HepG2 (cell line): ENCODE measurements at regions not wholly inside any gene's neighbourhood (a gene's known extent, or its start where the extent isn't known, plus 50 kb on each side); places are given as distances from the start of the nearest gene placed in this dataset.

ENCODE experiments used
- ATAC-seq: fragments of 200-7000 bp; cut with Tn5 transposase; 3 replicates; pipeline ENCODE4 v1.9.1; 2020; ENCODE audit warnings: mild to moderate bottlenecking, moderate library complexity
- BruUV-seq: library from RNA; stranded (reverse); fragments of 400-500 nt; replicated peaks from 2 replicates; lab custom pipeline; 2021; lab: Mats Ljungman, UMichigan
- CTCF ChIA-PET: fragments of 300-600 bp; formaldehyde crosslinking; extraction: SDS; loops from one replicate; lab custom pipeline; 2021; ENCODE audit warnings: low total read pairs, inconsistent platforms, low intra/inter-chr PET ratio; lab: Yijun Ruan, JAX
- POLR2A ChIA-PET: fragments of 350-600 bp; sonication (Branson Sonifier 250); formaldehyde crosslinking; loops from one replicate; lab custom pipeline; 2020; ENCODE audit warnings: antibody characterized with exemption, inconsistent platforms; lab: Yijun Ruan, JAX
- DNase-seq: peaks from one replicate; pipeline ENCODE4 v3.0.0-alpha.2; 2015; ENCODE audit warnings: low spot score
- FAIRE-seq: peaks from 3 replicates; lab custom pipeline; 2011; peaks lifted over from hg19 to GRCh38; lab: Jason Lieb, UNC
- H2AFZ ChIP-seq: one replicate; pipeline ENCODE4 v1.6.1; 2011; ENCODE audit warnings: low read length, inconsistent platforms
- H3K27ac ChIP-seq: fragments of 300-600 bp; 3 replicates; pipeline ENCODE4 v1.8.0; 2011; ENCODE audit warnings: mixed run types, mild to moderate bottlenecking, mixed read lengths, low read length, inconsistent platforms; ENCODE audit not compliant: insufficient read depth; ENCODE audit errors: extremely low read length
- H3K27me3 ChIP-seq, 2 experiments: fragments of 200-600 bp in 1 of 2; 2 replicates in 1 of 2; 3 replicates in 1 of 2; pipeline versions ENCODE4 v1.6.0 to v1.8.0; 2011; ENCODE audit warnings: low read length in 2 of 2, mild to moderate bottlenecking in 2 of 2, moderate library complexity in 2 of 2, inconsistent platforms in 1 of 2; ENCODE audit not compliant: insufficient read depth in 2 of 2, control insufficient read depth in 1 of 2
- H3K36me3 ChIP-seq, 2 experiments: fragments of 200-600 bp in 1 of 2; replicated peaks in 1 of 2; 2 replicates in 1 of 2; 3 replicates in 1 of 2; pipeline versions ENCODE4 v1.5.1 to v1.8.0; 2011; ENCODE audit warnings: low read length in 2 of 2, inconsistent platforms in 1 of 2; ENCODE audit not compliant: insufficient read depth in 2 of 2, control insufficient read depth in 1 of 2
- H3K4me1 ChIP-seq: 2 replicates; pipeline ENCODE4 v1.5.1; 2012; ENCODE audit warnings: low read length, inconsistent platforms; ENCODE audit not compliant: insufficient read depth
- H3K4me2 ChIP-seq: 2 replicates; pipeline ENCODE4 v1.6.0; 2011; ENCODE audit warnings: low read depth, low read length, inconsistent platforms
- H3K4me3 ChIP-seq, 3 experiments: fragments of 200-600 bp in 1 of 3; sonication (generic), shearing (Covaris generic) in 1 of 3; replicated peaks in 1 of 3; 2 replicates each; pipeline ENCODE4 v1.5.1; 2011 to 2016; ENCODE audit warnings: low read length in 3 of 3, inconsistent platforms in 2 of 3, low read depth in 2 of 3, mild to moderate bottlenecking in 2 of 3, control low read depth in 1 of 3, mixed read lengths in 1 of 3; ENCODE audit not compliant: insufficient read depth in 1 of 3
- H3K79me2 ChIP-seq: one replicate; pipeline ENCODE4 v1.6.1; 2011; ENCODE audit warnings: low read length, inconsistent platforms; ENCODE audit not compliant: insufficient read depth
- H3K9ac ChIP-seq: 2 replicates; pipeline ENCODE4 v1.6.0; 2011; ENCODE audit warnings: mild to moderate bottlenecking, low read depth, low read length, inconsistent platforms; ENCODE audit not compliant: insufficient read depth
- H3K9me3 ChIP-seq: 2 replicates; pipeline ENCODE4 v1.5.1; 2012; ENCODE audit warnings: mild to moderate bottlenecking, low read length
- H4K20me1 ChIP-seq: 2 replicates; pipeline ENCODE4 v1.6.0; 2011; ENCODE audit warnings: inconsistent platforms, mild to moderate bottlenecking, low read length, moderate library complexity; ENCODE audit not compliant: insufficient read depth
- ARHGAP35 ChIP-seq: sonication (generic); formaldehyde crosslinking; IDR thresholded peaks from 2 replicates; pipeline ENCODE4 v1.9.0; 2022; ENCODE audit warnings: mild to moderate bottlenecking, inconsistent platforms, moderate library complexity, missing genetic modification reagents, borderline replicate concordance
- ELF4 ChIP-seq: sonication (generic); formaldehyde crosslinking; IDR thresholded peaks from 2 replicates; pipeline ENCODE4 v1.5.0; 2020; ENCODE audit warnings: missing genetic modification reagents, mild to moderate bottlenecking, moderate library complexity, borderline replicate concordance
- FIP1L1 ChIP-seq: fragments of 200-400 bp; formaldehyde crosslinking; IDR thresholded peaks from 2 replicates; pipeline ENCODE4 v1.6.1; 2018; ENCODE audit warnings: low read depth, mild to moderate bottlenecking, low read length, moderate library complexity, borderline replicate concordance; ENCODE audit not compliant: insufficient read depth
- FOXA1 ChIP-seq, 2 experiments: fragments of 450-650 bp in 1 of 2; sonication (generic) in 1 of 2; formaldehyde crosslinking in 1 of 2; IDR thresholded peaks; 2 replicates each; pipeline versions ENCODE4 v1.4.0 to v1.6.1; 2016 to 2020; ENCODE audit warnings: missing genetic modification reagents in 1 of 2
- KDM6A ChIP-seq: IDR thresholded peaks from 2 replicates; pipeline ENCODE4 v1.6.1; 2016; ENCODE audit warnings: low read depth
- NR2F1 ChIP-seq, 2 experiments: fragments of 450-650 bp in 1 of 2; formaldehyde crosslinking in 1 of 2; IDR thresholded peaks; 2 replicates each; pipeline versions ENCODE4 v1.5.0 to v1.6.1; 2016 to 2020; ENCODE audit warnings: mild to moderate bottlenecking in 1 of 2, missing compliant biosample characterization in 1 of 2, missing genetic modification reagents in 1 of 2, moderate library complexity in 1 of 2
- PCBP1 ChIP-seq: fragments of 200-400 bp; formaldehyde crosslinking; IDR thresholded peaks from 2 replicates; pipeline ENCODE4 v1.6.1; 2017; ENCODE audit warnings: mild to moderate bottlenecking, low read depth, low read length, borderline replicate concordance
- SSRP1 ChIP-seq: IDR thresholded peaks from 2 replicates; pipeline ENCODE4 v1.6.1; 2016; ENCODE audit warnings: control low read depth
- SYNCRIP ChIP-seq: fragments of 200-400 bp; formaldehyde crosslinking; IDR thresholded peaks from 2 replicates; pipeline ENCODE4 v1.6.1; 2018; ENCODE audit warnings: mild to moderate bottlenecking, low read depth, low read length; ENCODE audit not compliant: insufficient read depth
- ZFP36 ChIP-seq: fragments of 150-350 bp; IDR thresholded peaks from 2 replicates; pipeline ENCODE4 v1.6.1; 2018; ENCODE audit warnings: borderline replicate concordance, low read length, low read depth; ENCODE audit not compliant: partially characterized antibody
- ZIK1 ChIP-seq: sonication (generic); formaldehyde crosslinking; IDR thresholded peaks from 2 replicates; pipeline ENCODE4 v1.5.0; 2020; ENCODE audit warnings: mild to moderate bottlenecking, low read depth, missing genetic modification reagents, borderline replicate concordance
- ZNF546 ChIP-seq: sonication (generic); formaldehyde crosslinking; conservative IDR thresholded peaks from 2 replicates; pipeline ENCODE4 v1.8.1; 2023; ENCODE audit warnings: mild to moderate bottlenecking, missing genetic modification reagents
- ZNF549 ChIP-seq: sonication (generic); formaldehyde crosslinking; IDR thresholded peaks from 2 replicates; pipeline ENCODE4 v1.5.0; 2020; ENCODE audit warnings: missing genetic modification reagents
- ZNF598 ChIP-seq: sonication (generic); formaldehyde crosslinking; IDR thresholded peaks from 2 replicates; pipeline ENCODE4 v1.5.1; 2020; ENCODE audit warnings: mild to moderate bottlenecking, missing genetic modification reagents, borderline replicate concordance
- ZNF790 ChIP-seq: sonication (generic); formaldehyde crosslinking; IDR thresholded peaks from 2 replicates; pipeline ENCODE4 v1.8.0; 2022; ENCODE audit warnings: missing genetic modification reagents, mild to moderate bottlenecking, borderline replicate concordance
- WGBS: methylation state at CpG from one replicate; pipeline ENCODE4 v1.1.6; 2017; ENCODE audit warnings: low lambda C conversion rate; 5-methylcytosine and 5-hydroxymethylcytosine counted together
- in situ Hi-C: cut with HindIII; loops from 2 replicates; pipeline ENCODE4 v1.10.0; 2017; ENCODE audit warnings: low pct_unique_long_range_greater_than_20kb; ENCODE audit not compliant: extremely low pct_ligation_motif_present
- intact Hi-C: fragments of 100-400 bp; cut with micrococcal nuclease; formaldehyde crosslinking; loops from one replicate; pipeline ENCODE4 v1.10.0; 2022; ENCODE audit not compliant: unreplicated experiment
- TF ChIP-seq, protein P1 (sequence below): sonication (generic); formaldehyde crosslinking; IDR thresholded peaks from 2 replicates; pipeline ENCODE4 v1.5.1; 2020; ENCODE audit warnings: mild to moderate bottlenecking, missing genetic modification reagents

DNA sequence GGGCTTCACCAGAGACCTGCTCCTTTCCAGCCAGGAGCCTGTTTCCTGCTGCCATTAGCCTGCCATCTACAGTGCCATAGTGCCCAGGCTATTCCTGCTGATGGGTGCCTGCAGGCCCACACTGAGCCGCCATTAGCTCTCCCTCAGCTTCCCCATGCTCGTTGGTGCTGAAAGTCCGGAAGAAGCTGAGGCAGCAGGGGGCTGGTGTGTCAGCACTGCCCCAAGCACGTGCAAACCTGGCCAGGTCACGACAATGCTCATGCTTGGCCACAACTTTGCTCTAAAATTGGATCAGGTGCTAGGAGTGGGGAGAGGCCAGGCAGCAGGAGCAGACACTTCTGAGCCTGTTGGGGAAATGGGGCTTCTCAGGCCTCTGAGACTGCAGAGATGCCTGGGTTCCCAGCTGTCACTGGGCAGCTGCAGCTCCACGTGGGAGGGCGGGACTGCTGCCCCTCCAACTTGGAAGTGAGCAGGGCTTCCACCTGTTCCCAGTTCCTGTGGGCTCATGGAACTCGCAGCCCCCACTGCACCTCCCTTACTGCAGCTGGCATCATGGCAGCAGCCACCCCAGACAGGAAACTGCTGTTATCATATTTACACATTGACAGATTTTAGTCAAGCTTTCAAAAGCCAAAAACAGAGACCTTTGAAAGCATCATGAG lies 913.9 kb downstream of the FSTL5 start:
- no peak overlapping the region for H3K4me3 ChIP-seq
- ChIA-PET CTCF (no interaction called here), POLR2A (no interaction called here)
- in situ Hi-C loops = no loop called here
- no peak overlapping the region for H3K9ac ChIP-seq
- H3K36me3 ChIP-seq = no peaks in the 10 kb centered on the region
- no peak for FAIRE-seq
- 3% methylated on average over 6 of the region's 8 CpGs for WGBS
- DNase-seq = no peak
- no peaks in the 10 kb centered on the region for H3K4me1 ChIP-seq
- H4K20me1 ChIP-seq = no peaks in the 10 kb centered on the region
- no peak for ATAC-seq
- no peak overlapping the region for H3K27ac ChIP-seq
- intact Hi-C loops = loop anchor here (5.0 to 10.0 kb wide), 2 partner anchors 1763 to 1785 kb away; no protein-coding TSS in a partner anchor
- H3K79me2 ChIP-seq = no peaks in the 10 kb centered on the region
- H3K27me3 ChIP-seq = no peaks in the 10 kb centered on the region
- TF ChIP-seq ARHGAP35 (CRISPR knock-in tag) (no peak), ZNF546 (CRISPR knock-in tag) (no peak), ZNF549 (no peak), ELF4 (CRISPR knock-in tag) (no peak), FOXA1 (IDR thresholded peaks at IDR 0.05) (no peak), FOXA1 (CRISPR knock-in tag; IDR thresholded peaks at IDR 0.05) (no peak)
- H2AFZ ChIP-seq = no peak overlapping the region
- H3K9me3 ChIP-seq = no peaks in the 10 kb centered on the region
- no peak overlapping the region for H3K4me2 ChIP-seq
- no TSS peak for BruUV-seq

- DNase-seq (no peak), ATAC-seq (no peak), FAIRE-seq (no peak)
- Histone ChIP-seq H3K9me3 (no peaks in the 10 kb centered on the region), H3K4me2 (no peak overlapping the region), H3K27me3 (no peaks in the 10 kb centered on the region), H3K79me2 (no peaks in the 10 kb centered on the region), H3K36me3 (no peaks in the 10 kb centered on the region), H3K27ac (no peak overlapping the region), H2AFZ (no peak overlapping the region), H3K4me3 (no peak overlapping the region), H4K20me1 (no peaks in the 10 kb centered on the region), H3K4me1 (no peaks in the 10 kb centered on the region), H3K9ac (no peak overlapping the region)
- BruUV-seq = no TSS peak
- in situ Hi-C loops = no loop called here
- intact Hi-C loops = no loop called here
- 9% methylated on average over 3 of the region's 3 CpGs for WGBS
- ChIA-PET CTCF (no interaction called here), POLR2A (no interaction called here)
- TF ChIP-seq KDM6A (no peak), SSRP1 (CRISPR knock-in tag) (no peak), ZNF790 (CRISPR knock-in tag) (no peak), NR2F1 (CRISPR knock-in tag; IDR thresholded peaks at IDR 0.05) (no peak), SYNCRIP (no peak), ZIK1 (CRISPR knock-in tag) (no peak), ZNF598 (CRISPR knock-in tag) (no peak), ZFP36 (no peak), FIP1L1 (no peak), PCBP1 (no peak)
- TF ChIP-seq, protein P1, sequence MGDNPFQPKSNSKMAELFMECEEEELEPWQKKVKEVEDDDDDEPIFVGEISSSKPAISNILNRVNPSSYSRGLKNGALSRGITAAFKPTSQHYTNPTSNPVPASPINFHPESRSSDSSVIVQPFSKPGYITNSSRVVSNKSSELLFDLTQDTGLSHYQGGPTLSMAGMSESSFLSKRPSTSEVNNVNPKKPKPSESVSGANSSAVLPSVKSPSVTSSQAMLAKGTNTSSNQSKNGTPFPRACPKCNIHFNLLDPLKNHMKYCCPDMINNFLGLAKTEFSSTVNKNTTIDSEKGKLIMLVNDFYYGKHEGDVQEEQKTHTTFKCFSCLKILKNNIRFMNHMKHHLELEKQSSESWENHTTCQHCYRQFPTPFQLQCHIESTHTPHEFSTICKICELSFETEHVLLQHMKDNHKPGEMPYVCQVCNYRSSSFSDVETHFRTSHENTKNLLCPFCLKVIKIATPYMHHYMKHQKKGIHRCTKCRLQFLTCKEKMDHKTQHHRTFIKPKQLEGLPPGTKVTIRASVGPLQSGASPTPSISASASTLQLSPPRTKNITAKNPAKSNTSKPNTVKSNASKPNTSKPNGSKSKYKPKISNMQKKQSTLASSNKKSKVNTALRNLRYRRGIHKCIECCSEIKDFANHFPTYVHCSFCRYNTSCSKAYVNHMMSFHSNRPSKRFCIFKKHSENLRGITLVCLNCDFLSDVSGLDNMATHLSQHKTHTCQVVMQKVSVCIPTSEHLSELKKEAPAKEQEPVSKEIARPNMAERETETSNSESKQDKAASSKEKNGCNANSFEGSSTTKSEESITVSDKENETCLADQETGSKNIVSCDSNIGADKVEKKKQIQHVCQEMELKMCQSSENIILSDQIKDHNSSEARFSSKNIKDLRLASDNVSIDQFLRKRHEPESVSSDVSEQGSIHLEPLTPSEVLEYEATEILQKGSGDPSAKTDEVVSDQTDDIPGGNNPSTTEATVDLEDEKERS (CRISPR knock-in tag) = no peak
Measured at GRCh38 chr4:161248880-161249279, 914.9 kb downstream of the FSTL5 start.
